Stimulated activated naive B cell treated with anti-CD40 and anti-IgM and Interleukin-4, amounts not matched to agents 10 μg/mL and 1 μg/mL and 100 μg/mL, for 72 hours (primary cell): ENCODE measurements at regions not wholly inside any gene's neighbourhood (a gene's known extent, or its start where the extent isn't known, plus 50 kb on each side); places are given as distances from the start of the nearest gene placed in this dataset.
"Not testable (repeated sequence)": the region's sequence is repeated elsewhere in the genome, so short reads cannot be mapped to it uniquely, and the experiment has no call there.

Experiments used
- ATAC-seq, 2 donors: fragments of 150-1000 bp; cut with Tn5 transposase; replicated peaks; 2 replicates each; pipeline ENCODE4 v1.10.0; 2021; ENCODE audit warnings: moderate library complexity in 1 of 2
- DNase-seq: peaks from one replicate; pipeline ENCODE4 v3.0.0; 2021
- H3K27ac Mint-ChIP-seq: one replicate; pipeline ENCODE4 v1.8.0; 2022; ENCODE audit warnings: mild to moderate bottlenecking, mixed read lengths
- H3K27me3 Mint-ChIP-seq, 2 donors: one replicate each; pipeline ENCODE4 v1.8.0; 2022; ENCODE audit warnings: mixed read lengths in 2 of 2
- H3K36me3 Mint-ChIP-seq, 2 donors: one replicate each; pipeline ENCODE4 v1.8.0; 2022; ENCODE audit warnings: mixed read lengths in 2 of 2, mild to moderate bottlenecking in 1 of 2
- H3K4me1 Mint-ChIP-seq, 2 donors: one replicate each; pipeline ENCODE4 v1.8.0; 2022; ENCODE audit warnings: mixed read lengths in 2 of 2, mild to moderate bottlenecking in 1 of 2
- H3K4me3 Mint-ChIP-seq, 2 donors: one replicate each; pipeline ENCODE4 v1.8.0; 2022; ENCODE audit warnings: mild to moderate bottlenecking in 2 of 2, mixed read lengths in 2 of 2, moderate library complexity in 1 of 2
- H3K9me3 Mint-ChIP-seq, 2 donors: one replicate each; pipeline ENCODE4 v1.8.0; 2022; ENCODE audit warnings: mixed read lengths in 2 of 2, mild to moderate bottlenecking in 1 of 2

- Mint-ChIP-seq H3K4me3 (no peak overlapping the region), H3K9me3 (no peaks in the 10 kb centered on the region), H3K36me3 (no peaks in the 10 kb centered on the region), H3K27me3 (peaks cover 22 to 26% of the 10 kb centered on the region in 2 donors), H3K4me1 (peaks cover 8 to 11% of the 10 kb centered on the region in 2 donors), H3K27ac (no peak overlapping the region)
- DNase-seq (peak; percentile 35), ATAC-seq (peak; percentile 78 to 86)
These were observed 122.7 kb upstream of the PRSS1 start for GRCh38 chr7:142626420-142627035.

- H3K36me3 Mint-ChIP-seq, ATAC-seq, H3K9me3 Mint-ChIP-seq, H3K27ac Mint-ChIP-seq, DNase-seq, H3K4me3 Mint-ChIP-seq: not testable (repeated sequence)
- Mint-ChIP-seq H3K27me3 (peaks cover 20% of the 10 kb centered on the region in 2 donors), H3K4me1 (peaks cover 8 to 11% of the 10 kb centered on the region in 2 donors)
These were observed 124.1 kb upstream of the PRSS1 start for GRCh38 chr7:142625216-142625615.

GRCh38 chr7:142620402-142620801 is 128.9 kb upstream of the PRSS1 start:
- H3K4me3 Mint-ChIP-seq = no peak overlapping the region

GRCh38 chr7:142618655-142619351 is 130.5 kb upstream of the PRSS1 start:
- Mint-ChIP-seq H3K36me3 (no peaks in the 10 kb centered on the region), H3K9me3 (no peaks in the 10 kb centered on the region), H3K27me3 (peaks cover 27 to 33% of the 10 kb centered on the region in 2 donors), H3K27ac (no peak overlapping the region), H3K4me3 (no peak overlapping the region), H3K4me1 (no peaks in the 10 kb centered on the region)
- no peak for ATAC-seq
- DNase-seq = no peak

More at GRCh38 chr7:142620402-142620801, 128.9 kb upstream of the PRSS1 start:
- H3K9me3 Mint-ChIP-seq = no peaks in the 10 kb centered on the region
- no peaks in the 10 kb centered on the region for H3K4me1 Mint-ChIP-seq
- DNase-seq (no peak), ATAC-seq (no peak)
- peaks cover 21 to 26% of the 10 kb centered on the region in 2 donors for H3K27me3 Mint-ChIP-seq
- no peaks in the 10 kb centered on the region for H3K36me3 Mint-ChIP-seq
- no peak overlapping the region for H3K27ac Mint-ChIP-seq

- no peak for DNase-seq
- Mint-ChIP-seq H3K36me3 (no peaks in the 10 kb centered on the region), H3K27me3 (peaks cover 27 to 33% of the 10 kb centered on the region in 2 donors), H3K9me3 (no peaks in the 10 kb centered on the region), H3K27ac (no peak overlapping the region), H3K4me1 (no peaks in the 10 kb centered on the region), H3K4me3 (no peak overlapping the region)
- ATAC-seq = no peak
These were observed 132.4 kb upstream of the PRSS1 start for GRCh38 chr7:142616842-142617241.

- ATAC-seq = no peak
These were observed 133.1 kb upstream of the PRSS1 start for GRCh38 chr7:142616121-142616643.

GRCh38 chr7:142615508-142615907 is 133.8 kb upstream of the PRSS1 start:
- ATAC-seq (no peak), DNase-seq (no peak)
- Mint-ChIP-seq H3K27ac (no peak overlapping the region), H3K4me1 (no peaks in the 10 kb centered on the region), H3K9me3 (no peaks in the 10 kb centered on the region), H3K27me3 (peaks cover 27% of the 10 kb centered on the region in 2 donors), H3K4me3 (no peak overlapping the region), H3K36me3 (no peaks in the 10 kb centered on the region)

More at GRCh38 chr7:142616121-142616643, 133.1 kb upstream of the PRSS1 start:
- Mint-ChIP-seq H3K36me3 (no peaks in the 10 kb centered on the region), H3K4me3 (no peak overlapping the region), H3K9me3 (no peaks in the 10 kb centered on the region), H3K4me1 (no peaks in the 10 kb centered on the region), H3K27ac (no peak overlapping the region), H3K27me3 (peaks cover 27 to 28% of the 10 kb centered on the region in 2 donors)
- no peak for DNase-seq

GRCh38 chr7:142614116-142614515 is 135.2 kb upstream of the PRSS1 start:
- Mint-ChIP-seq H3K4me3 (no peak overlapping the region), H3K27me3 (peaks cover 27 to 29% of the 10 kb centered on the region in 2 donors), H3K36me3 (no peaks in the 10 kb centered on the region), H3K27ac (no peak overlapping the region), H3K9me3 (no peaks in the 10 kb centered on the region), H3K4me1 (peaks cover 3% of the 10 kb centered on the region in 2 donors)
- DNase-seq = no peak
- no peak for ATAC-seq

- Mint-ChIP-seq H3K36me3 (no peaks in the 10 kb centered on the region), H3K27me3 (peaks cover 27 to 28% of the 10 kb centered on the region in 2 donors), H3K27ac (no peak overlapping the region), H3K9me3 (no peaks in the 10 kb centered on the region), H3K4me3 (no peak overlapping the region), H3K4me1 (peaks cover 5 to 6% of the 10 kb centered on the region in 2 donors)
- DNase-seq (no peak), ATAC-seq (no peak)
These were observed 136.9 kb upstream of the PRSS1 start for GRCh38 chr7:142612237-142612881.

GRCh38 chr7:142611566-142612236 is 137.6 kb upstream of the PRSS1 start:
- Mint-ChIP-seq H3K4me3 (no peak overlapping the region), H3K27ac (no peak overlapping the region), H3K4me1 (peaks cover 5 to 6% of the 10 kb centered on the region in 2 donors), H3K9me3 (no peaks in the 10 kb centered on the region), H3K36me3 (no peaks in the 10 kb centered on the region), H3K27me3 (peaks cover 23 to 26% of the 10 kb centered on the region in 2 donors)
- no peak for DNase-seq
- no peak for ATAC-seq

- peaks cover 20% of the 10 kb centered on the region in 2 donors for H3K27me3 Mint-ChIP-seq
- DNase-seq (no peak), ATAC-seq (peak in 1 of 2 donors; percentile 48)
- no peaks in the 10 kb centered on the region for H3K36me3 Mint-ChIP-seq
- no peaks in the 10 kb centered on the region for H3K9me3 Mint-ChIP-seq
- no peak overlapping the region for H3K4me3 Mint-ChIP-seq
- no peak overlapping the region for H3K27ac Mint-ChIP-seq
- peaks cover 5 to 9% of the 10 kb centered on the region in 2 donors for H3K4me1 Mint-ChIP-seq
These were observed 140.4 kb upstream of the PRSS1 start for GRCh38 chr7:142608630-142609428.

- Mint-ChIP-seq H3K9me3 (no peaks in the 10 kb centered on the region), H3K4me3 (no peak overlapping the region), H3K4me1 (peaks cover 12 to 18% of the 10 kb centered on the region in 2 donors), H3K27ac (no peak overlapping the region), H3K36me3 (no peaks in the 10 kb centered on the region), H3K27me3 (peaks cover 20% of the 10 kb centered on the region in 2 donors)
- DNase-seq (no peak), ATAC-seq (no peak)
These were observed 141.9 kb upstream of the PRSS1 start for GRCh38 chr7:142607351-142607750.

- H3K27ac Mint-ChIP-seq = no peak overlapping the region
- peaks cover 20% of the 10 kb centered on the region in 2 donors for H3K27me3 Mint-ChIP-seq
- no peaks in the 10 kb centered on the region for H3K9me3 Mint-ChIP-seq
- peaks cover 13 to 19% of the 10 kb centered on the region in 2 donors for H3K4me1 Mint-ChIP-seq
- peak in 1 of 2 donors; percentile 22 for ATAC-seq
- DNase-seq = no peak
- H3K4me3 Mint-ChIP-seq = no peak overlapping the region
- H3K36me3 Mint-ChIP-seq = no peaks in the 10 kb centered on the region
These were observed 143.2 kb upstream of the PRSS1 start for GRCh38 chr7:142606081-142606480.
